NCI-H2107 treated with DMSO at 0.1 percent for 48 hours (cell line): ENCODE measurements at regions not wholly inside any gene's neighbourhood (a gene's known extent, or its start where the extent isn't known, plus 50 kb on each side); places are given as distances from the start of the nearest gene placed in this dataset.

Source experiments
- DNase-seq: peaks from one replicate; lab custom pipeline; 2025; ENCODE audit not compliant: unreplicated experiment; lab: John Stamatoyannopoulos, UW

DNA sequence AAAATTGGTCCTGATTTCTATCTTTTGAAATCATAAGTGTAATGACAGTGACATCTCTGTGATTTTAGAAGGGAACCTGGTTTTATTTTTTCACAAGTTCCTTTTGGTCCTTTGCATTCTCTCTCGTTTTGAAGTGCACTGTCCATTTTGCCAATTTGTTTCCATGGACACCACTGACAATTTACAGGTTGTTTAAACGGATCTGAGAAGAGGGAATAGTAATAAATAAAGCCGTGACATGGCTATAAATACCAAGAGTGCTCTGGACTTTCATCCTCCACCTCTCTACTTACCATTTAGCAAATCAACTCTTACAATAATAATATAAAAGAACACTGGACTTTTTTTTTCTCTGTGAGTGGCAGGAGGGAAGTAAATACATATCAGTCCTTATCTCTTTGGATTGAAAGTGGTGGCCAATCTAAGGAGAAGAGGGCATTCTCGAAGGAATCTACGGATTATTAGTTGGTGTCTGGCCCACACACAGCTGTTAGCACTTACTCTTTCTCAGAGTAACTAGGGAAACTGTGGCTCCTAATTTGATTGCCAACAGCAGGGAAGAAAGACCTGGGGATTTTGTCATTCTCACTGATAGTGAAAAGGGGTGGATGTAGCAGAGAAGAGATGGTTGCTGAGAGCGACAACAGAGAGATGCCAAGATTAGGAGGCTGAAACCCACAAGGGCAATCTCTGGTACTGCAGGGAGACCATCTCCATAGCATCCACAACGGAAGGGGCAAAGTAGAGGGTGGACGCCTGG, 108.7 kb upstream of the FSHR start:
- DNase-seq = no peak

DNA sequence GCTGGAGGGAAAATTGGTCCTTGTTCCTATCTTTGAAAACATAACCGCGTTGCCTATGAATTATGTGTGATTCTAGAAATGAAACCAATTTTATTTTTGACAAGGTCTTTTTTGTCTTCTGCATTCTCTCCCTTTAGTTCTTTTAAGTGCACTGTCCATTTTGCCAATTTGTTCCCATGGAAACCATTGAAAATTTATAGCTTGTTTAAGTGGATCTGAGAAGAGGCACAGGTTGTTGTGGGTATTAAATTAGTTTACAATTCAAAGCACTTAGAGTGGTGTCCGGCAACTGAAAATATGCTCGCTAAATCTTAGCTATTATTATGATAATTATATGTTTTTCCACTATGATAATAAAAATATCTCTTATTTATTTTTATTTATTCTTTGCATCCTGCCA, 107.5 kb upstream of the FSHR start:
- no peak for DNase-seq

DNA sequence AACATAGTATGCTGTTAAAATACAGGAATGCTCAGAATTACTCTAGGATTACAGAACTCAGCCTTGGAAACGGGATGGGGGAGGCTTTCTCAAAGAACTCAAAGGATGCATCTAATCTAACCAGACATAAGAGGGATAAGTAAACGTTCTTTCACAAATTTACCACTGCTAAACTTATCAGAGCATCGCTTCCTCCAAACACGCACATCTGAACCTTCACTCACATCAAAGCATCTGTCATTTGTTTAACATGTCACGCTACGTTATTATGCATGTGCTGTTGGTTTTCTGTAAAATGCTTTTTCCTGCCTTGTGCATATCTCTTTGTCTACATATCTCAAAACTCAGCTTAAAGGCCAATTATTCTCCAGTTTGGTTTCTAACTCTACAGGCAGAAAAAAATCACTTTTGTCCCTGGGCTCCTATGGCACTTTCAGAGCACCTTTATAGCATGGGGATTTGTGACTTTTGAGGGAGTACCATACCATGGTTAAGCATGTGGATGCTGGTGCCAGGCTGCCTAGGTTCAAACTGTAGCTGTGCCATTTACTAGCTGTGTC, 106.7 kb upstream of the FSHR start:
- no peak for DNase-seq

DNA sequence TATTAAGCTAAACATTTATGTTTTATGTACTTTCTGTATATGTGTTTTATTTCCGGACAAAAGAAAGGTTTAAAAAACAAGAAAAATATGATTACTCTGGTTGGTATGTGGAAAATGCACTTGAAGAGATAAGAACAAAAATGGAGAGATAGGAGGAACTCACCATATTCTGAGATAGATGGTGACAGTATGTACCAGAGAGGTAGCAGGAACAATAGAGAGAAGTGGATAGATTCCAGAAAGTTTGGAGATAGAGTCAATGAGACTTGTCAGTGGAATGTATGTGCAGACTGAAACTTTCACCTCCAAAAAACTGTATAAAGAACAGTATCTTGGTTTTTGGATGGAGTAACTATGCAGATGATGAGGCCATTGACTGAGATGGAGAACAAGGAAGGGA, 105.6 kb upstream of the FSHR start:
- DNase-seq = no peak

DNA sequence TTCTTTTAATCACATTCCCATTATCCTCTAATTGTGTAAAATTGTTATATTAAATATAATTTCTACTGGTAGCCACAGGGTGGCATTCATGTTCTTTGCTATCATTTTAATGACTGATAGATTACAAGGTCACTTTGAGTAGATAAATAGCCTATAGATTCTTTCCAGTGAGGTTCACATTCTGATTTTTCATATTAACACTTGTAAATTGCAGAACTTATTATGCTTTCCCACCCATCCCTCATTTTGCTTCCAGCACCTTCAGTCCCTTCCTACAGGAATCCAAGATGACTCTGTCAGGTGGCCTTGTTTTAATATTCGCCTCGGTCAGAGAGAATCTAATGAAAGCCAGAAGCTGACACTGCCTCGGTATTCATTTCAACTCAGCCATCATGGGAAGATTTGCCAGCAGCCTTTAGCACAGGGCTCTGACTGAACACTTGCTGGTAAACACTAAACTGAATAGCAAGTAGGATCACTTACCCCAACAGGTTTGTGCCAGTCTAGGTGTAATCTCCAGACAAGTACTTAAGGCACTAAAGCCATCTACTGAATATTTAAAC, 101.2 kb upstream of the FSHR start:
- DNase-seq = peak; percentile 51

DNA sequence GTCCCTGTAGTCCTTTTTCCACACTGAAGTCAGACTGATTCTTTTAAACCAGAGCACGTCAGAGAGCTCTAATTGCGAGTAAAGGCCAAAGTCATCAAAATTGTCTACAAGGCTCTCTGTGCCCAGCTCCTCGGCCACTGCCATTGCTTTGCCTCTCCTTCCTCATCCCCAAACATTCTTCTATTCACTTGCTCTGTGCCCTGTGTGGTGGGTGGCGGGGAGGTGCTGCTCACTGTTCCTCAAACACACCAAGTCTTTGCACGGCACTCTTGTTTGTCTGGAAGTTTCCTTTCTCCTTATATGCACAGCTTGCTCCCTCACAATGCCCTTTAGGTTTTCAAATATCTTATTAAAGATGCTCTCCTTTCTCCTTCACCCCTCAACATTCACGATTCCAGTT, 100.1 kb upstream of the FSHR start:
- no peak for DNase-seq

DNA sequence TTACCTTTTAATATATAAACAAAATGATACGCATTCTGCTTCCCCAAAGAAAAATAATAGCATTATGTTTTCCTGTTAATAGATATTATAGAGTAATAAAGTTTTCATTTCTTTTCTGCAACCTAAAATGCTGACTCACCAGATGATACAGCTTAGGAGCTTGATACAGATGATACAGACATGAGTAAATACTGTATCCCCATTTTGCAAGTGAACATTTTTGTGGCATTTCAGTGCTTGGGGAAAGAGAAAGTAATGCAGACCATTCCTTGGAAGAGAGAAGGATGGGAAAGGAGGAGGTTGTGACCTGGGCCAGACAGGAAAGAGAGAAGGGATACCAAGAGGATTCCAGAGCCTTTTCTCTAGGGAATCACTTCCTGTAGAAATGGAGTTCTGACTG, 97.5 kb upstream of the FSHR start:
- no peak for DNase-seq

DNA sequence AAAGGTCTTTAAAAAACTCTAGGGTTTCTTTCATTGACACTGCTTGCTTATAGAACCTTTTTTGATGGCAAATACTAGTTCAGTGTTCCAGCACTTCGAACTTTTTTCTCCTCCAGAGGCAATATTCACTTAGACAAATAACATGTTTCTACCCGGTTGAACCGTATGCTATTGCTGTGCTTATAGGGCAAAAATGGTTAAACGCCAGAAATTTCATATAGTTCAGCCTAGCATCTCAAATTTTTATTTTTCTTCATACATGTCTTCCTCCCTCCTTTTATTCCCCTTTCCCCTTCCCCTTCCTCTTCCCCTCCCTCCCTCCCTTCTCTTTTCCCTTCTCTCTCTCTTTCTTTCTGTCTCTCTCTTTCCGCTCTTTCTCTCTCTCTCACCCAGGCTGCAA, 96.9 kb upstream of the FSHR start:
- no peak for DNase-seq

DNA sequence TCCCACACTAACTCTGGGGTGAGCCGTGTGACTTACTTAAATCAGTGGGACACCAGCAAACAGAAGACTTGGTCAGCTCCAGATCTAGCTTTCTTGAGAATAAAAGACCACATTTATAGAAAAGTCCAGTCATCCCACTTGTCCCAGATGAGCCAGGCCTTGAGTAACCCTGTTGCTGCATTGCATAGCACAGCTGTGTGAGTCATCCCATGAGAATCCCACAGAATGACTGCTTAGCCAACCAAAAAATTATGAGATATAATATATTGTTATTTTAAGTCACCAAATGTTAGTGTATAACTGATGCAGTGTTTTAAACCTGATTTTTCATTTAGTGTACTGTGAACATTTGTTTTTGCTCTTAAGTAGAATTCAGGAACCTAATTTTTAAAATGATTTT, 94.2 kb upstream of the FSHR start:
- no peak for DNase-seq

DNA sequence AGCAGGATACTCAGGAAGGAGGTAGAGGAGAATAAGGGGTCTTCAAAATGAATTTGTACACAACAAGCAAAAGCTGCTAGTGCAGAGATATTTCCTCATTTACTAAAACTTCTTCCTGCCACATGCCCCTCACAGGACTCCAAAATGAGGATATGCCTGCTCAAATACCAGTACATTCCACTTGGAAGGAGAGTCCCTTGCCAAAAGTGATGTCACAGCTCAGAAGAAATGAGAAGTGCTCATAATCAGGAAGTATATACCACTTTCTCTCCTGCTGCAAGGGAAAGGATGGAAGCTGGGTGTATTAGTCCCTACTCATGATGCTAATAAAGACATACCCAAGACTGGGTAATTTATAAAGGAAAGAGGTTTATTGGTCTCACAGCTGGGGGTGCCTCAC, 87.7 kb upstream of the FSHR start:
- DNase-seq = no peak

DNA sequence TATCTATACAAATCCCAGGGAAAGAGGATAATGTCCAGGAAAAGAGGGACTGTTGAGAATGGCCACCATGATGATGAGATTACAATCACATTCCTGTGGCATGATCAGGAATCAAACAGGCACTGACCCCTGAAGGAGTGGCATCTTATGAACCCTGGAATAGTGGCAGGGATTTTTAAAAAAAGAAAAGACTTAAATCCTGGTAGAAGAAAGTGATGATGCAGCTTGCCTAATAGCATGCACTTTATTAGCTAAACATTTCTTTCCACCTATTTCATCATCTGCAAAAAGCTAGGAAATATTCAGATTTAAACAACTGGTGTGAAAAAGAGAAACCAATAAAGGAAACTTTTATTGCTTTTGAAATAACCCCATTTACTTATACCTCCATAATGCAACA, 87.2 kb upstream of the FSHR start:
- DNase-seq = no peak

DNA sequence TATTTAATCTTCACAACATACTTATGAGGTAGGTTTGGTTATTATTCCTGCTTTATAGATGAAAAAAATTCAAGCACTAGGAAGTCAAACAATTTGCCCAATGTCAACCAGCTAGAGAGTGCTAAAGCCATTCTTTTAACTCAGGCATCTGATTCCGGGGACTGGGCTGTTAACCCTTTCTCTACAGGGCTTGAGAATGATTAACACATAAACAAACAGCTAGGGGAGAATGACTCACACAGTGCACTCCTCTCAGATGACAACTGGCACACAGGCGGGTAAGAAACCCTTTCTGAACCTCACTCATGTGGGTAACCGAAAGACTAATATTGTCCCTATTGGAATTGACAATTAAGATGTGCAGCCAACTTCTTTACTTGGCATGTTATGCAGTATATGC, 86.3 kb upstream of the FSHR start:
- DNase-seq = no peak

DNA sequence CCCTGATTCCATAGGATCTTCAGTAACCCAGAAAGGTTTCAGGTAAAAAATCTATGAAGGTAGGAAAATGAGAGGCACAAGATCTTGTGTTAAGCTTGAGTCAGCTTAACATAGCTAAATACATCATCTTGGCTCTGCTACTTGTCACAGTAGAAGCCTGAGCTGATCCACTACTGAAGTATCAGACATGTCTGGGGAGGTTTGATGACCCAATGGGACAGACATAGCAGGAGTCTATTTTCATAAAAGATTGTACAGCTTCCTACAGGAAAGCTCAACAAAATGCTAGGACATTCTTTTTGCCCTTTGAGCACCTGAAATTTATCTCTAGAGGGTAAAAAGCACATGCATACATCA, 84.3 kb upstream of the FSHR start:
- no peak for DNase-seq

DNA sequence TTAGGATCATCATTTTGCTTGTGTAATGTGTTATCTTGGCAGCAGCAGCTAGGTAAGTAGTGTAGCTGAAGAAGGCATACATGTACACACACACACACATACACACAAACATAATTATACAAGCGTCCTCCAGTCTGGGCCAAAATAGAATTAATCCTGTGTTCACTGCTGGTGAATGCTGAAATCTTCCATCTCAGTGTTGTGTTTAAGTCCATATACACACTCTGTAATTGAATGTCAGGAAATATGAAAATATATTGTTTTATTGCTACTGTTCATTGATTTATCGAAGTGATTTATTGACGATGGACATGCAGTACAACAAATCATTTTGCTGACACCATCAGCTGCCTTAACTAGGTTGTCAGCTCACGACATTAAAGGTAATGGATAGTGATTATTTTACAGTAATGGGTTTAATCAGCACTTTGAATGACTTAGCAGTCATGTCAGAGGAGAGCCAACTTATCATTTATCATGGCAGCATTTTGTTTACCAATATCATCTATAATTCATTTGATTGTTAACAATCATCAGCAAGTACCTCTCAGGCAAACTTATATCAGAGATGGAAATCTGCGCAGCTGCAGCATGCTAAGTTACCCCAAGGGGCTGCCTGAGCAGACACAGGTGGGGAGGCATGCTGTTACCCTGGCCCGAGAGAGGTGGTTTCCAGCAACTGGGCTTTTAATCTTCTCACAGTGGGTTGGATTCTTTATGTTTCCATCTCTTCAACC, 83.7 kb upstream of the FSHR start:
- no peak for DNase-seq

DNA sequence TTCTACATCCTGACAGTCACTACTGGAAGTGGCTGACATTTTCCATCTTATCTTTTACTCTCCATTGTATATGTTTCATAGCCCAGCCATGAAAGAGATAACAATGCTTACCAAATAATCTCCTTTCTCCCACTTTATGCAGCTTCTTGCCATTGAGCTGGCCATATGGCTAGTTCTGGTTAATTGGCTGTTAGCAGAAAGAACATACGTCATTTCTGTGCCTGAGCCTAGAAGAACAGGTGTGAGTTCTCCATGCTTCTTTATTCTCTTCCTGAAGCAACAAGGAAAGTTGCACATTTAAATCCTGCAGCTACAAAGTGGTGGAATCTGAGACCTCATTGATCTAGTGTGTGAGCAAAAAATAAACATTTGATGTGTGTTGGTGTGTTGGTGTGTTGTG, 82.0 kb upstream of the FSHR start:
- DNase-seq = no peak

DNA sequence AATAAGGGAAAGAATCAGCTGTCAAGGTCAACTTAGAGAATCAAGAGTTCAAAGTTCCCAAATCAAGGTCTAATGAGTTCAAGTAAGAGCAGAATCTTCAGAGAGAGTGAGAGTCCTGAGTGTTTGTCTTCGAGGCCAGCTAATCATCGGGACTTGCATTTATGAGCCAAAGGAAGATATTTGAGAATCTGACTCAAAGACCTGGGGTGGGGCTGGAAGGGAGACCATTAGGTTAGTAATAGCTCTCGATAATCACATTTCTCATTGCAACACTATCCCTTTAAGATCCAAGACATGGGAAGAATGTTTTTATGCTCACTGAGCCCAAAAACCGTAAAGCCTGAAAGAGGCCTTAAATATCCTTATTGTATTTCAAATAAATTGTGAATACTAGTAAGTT, 72.0 kb upstream of the FSHR start:
- no peak for DNase-seq

DNA sequence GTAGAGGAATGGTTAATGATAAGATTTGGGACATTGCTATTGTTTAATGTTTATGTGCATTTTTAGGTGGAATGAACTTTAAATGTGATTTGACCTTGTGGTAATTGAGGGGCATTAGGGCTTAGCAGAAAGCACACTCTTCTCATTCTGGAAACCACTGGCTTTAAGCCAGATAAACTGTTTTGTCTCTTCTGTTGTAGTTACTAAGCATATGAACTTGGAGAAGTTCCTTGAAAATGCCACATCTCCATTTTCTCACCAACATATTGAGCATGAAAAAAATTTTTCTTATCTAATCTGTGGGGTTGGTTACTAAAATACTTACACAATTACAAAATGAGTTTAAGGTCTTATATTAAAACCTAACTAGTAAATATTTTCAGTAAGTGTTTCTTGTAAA, 70.8 kb upstream of the FSHR start:
- DNase-seq = no peak

DNA sequence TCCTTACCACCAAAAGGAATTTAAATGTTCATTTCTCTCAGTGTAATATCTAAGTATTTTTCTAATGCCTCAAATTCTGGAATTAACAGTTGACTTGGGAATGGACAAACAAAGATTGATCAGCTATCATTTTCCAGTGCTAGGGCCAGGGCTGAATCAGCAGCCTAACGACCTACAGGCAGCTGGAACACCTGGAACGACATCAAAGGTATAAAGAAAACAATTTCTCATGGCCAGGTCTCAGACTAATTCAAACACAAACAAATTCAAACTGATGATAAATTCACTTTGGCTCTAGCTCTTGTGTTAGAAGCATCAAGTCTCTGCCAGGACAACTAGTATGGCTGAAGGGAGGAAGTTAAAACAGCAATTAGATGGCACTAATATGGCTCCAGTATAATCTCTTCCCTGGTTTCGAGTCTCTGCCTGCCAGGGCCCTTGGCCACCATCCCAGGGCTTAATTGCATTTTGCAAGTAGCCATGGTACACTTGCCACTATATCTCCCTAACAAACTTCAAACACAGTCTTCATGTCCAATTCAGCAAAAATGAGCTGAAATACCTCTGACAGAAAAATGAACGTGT, 70.2 kb upstream of the FSHR start:
- no peak for DNase-seq

DNA sequence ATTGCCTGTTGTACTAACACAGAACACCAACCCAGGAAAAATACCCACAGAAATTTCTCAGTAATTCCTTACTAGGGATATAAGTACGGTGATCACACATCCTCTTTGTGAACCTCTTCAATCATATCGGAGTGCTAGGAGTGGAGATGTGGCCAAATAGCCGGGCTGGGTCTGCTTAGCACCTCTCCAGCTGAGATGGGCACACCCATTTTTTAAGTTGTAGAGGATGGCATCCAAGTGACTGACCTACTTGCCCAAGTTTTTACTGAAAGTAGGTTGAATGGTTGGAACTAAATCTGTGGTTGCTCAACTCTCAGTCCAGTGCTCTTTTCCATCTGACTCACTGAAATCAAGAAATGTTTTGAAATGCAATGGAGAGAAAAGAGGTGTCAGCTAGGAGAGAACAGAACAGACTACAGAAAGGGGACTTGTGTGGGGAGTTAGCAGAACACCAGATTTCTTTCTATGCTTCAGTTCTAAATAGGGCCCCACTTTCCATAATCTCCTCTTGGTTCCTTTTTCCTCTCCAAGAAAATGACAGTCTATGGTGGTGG, 68.7 kb upstream of the FSHR start:
- DNase-seq = no peak

DNA sequence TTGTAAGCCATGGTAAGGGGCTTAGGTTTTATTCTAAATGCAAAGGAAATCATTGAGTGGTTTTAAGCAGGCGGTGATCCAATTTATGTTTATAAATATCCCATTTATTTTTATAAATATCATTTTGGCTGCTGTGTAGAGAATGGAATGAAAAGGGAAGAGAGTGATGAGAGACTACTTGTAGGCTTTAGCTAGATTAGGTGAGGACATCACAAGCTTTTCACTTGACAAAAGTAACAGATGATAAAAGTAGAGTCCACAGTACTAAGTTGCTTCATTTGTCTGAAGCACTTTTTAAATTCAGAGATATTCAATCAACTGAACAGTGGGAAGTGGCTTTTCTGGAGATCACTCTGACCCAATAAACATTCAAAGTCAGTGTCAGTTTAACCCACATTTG, 65.4 kb upstream of the FSHR start:
- no peak for DNase-seq

DNA sequence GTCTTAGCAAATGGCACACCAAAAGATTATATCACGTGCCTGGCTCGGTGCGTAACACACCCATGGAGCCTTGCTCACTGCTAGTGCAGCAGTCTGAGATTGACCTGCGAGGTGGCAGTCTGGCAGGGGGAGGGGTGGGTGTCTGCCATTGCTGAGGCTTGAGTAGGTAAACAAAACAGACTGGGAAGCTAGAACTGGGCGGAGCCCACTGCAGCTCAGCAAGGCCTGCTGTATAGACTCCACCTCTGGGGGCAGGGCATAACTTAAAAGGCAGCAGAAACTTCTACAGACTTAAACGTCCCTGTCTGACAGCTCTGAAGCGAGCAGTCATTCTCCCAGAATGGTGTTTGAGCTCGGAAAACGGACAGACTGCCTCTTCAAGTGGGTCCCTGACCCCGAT, 55.9 kb upstream of the FSHR start:
- no peak for DNase-seq

DNA sequence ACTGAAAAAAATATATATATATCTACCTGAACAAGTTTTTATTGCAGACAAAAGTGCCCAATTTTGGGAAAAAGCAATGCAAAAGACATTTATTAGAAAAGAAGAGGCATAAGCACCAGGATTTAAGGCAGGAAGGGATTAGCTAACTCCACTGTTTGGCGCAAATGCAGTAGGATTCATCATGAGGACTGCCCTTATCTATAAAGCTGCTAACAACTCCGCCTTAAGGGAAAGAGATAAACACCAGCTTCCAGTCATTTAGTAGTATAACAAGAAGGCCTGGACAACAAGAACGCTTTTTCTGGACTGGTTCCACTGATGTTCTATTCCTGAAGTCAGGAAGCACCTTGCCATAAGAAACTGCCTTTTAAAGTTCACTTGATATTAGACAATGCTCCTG, 52.9 kb upstream of the FSHR start:
- DNase-seq = no peak
